ENCODE measurements at regions not wholly inside any gene's neighbourhood (a gene's known extent, or its start where the extent isn't known, plus 50 kb on each side); places are given as distances from the start of the nearest gene placed in this dataset.

DNA sequence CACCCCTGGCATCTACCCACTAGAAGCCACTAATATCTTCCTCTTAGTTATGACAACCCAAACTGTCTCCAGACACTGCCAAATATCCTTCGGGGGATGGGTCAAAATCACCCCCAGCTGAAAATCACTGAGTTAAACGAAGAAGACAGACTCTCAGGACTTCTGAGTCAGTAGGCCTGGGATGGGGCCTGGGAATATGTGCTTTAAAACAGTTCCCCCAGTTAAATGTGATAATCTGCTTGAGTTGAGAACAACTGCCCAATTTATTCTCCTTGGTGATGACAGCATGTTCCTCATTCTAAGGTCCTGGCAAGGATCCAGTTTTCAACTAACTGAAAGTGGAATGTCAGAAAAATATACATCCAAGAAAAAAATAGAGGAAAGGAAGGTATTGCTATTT lies 52.4 kb downstream of the CBLL2 start:
- DNase-seq (ENCODE audit: low read depth), result no peak

DNA sequence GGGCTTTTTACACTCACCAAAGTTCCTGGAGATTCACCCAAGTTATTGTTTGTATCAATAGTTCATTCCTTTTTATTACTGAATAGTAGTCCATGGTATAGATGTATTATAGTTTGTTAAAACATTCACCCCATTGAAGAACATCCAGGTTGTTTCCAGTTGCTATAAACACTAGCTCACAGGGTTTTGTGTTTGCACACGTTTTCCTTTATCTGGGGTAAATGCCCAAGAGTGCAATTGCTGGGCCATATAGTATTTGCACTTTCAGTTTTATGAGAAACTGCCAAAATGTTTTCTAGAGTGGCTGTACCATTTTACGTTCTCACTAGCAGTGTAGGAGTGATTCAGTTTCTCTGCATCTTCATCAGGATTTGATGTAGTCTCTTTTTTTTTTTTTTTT lies 57.1 kb downstream of the CBLL2 start:
- no peak for DNase-seq (ENCODE audit: low read depth)

DNA sequence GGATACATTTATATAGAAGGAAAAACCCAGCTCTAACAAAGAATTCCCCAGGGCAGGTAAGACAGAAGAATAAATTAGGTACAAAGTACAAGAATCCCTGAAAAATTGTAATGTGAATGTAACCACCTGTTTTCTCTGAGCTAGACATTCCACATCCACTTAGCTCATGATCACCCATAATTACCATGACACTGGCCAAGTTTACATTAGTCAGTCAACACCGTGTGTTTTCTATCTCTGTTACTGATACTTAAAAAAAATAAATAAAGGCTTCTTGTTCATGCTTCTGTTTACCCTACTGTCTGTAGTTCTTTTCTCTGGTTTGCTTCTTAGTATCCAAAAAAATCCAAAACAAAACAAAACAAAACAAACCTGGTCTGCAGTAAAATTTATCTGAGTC lies 66.0 kb downstream of the CBLL2 start:
- DNase-seq (ENCODE audit: low read depth), result no peak

DNA sequence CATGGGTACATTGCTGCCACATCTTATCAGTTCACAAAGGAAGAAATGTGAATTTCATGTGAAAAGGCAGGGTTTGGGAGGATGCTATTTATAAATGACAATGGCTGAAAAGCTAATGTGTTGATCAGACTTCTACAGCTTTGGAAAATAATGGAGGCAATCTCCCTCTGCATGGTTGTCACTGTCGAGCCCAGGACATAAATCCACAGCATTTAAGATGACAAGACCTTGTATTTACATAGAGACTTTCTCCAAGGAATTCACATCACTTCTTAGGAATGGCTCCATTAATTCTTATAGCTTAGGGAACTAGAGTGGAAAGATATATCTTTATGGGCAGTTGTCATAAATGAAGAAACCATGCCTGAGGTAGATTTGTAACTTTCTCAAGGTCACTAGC lies 66.7 kb downstream of the CBLL2 start:
- no peak for DNase-seq (ENCODE audit: low read depth)

DNA sequence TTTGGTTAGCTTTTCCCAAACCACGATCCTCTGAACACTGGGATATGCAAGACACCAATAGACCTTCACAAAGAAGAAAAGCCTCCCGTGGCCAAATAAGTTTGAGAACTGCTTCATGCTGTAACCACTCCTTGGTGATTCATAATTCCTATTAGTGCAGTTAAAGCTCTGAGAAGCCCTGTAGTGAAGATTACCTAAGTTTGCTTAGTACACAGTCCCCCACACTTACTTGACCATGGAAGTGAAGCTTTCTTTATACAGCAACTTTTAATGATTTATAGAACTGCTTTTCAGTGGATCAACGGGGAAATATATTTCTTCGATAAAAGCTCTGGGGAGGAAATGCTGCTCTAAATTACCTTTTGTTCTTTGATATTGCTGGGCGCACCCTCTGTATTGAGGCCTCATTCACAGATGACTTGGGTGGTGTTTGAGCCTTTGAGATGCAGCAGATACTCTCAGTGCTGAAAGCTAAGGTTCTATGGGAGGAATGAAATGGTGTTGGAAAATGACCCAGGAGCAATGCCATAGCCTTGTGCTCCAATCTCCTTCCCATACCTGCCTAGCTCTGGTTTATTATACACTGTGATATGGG lies 67.4 kb downstream of the CBLL2 start:
- no peak for DNase-seq (ENCODE audit: low read depth)

DNA sequence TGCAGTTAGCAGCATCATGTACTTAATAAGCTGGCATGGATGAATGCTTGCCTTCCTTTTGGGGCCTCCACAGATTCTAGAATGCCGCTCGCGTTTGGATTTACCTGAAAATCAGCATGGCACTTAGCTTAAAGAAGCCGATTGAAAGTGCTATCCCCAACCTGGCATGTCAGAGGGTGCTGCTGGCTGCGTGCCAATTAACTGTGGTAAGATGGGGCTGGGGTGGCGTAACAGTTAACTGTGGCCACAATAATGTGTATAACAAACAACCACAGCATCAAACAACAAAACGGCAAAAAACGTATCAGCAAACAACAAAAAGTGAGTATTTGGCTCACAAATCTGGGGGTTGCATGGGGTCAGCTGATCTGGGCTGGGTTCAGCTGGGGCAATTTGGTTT lies 70.5 kb downstream of the CBLL2 start:
- DNase-seq (ENCODE audit: low read depth), result no peak

DNA sequence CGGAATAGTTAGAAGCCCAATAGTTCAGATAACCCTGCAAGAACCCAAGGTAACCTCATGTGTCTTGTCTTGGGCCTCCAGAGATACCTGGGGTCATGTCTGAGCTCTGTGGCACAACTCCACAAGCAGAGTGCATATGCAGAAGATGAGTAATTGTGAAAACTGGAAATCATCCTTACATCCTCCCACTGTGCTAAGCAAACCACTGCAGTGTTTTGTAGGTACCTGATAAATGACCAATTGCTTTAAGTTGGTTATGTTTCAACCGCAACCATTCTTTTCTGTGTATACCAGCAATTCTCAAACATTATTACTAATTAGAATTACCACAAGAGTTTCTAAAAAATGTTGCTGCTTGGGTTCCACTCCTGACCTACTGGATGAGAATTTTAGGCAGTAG lies 73.2 kb downstream of the CBLL2 start:
- no peak for DNase-seq (ENCODE audit: low read depth)

DNA sequence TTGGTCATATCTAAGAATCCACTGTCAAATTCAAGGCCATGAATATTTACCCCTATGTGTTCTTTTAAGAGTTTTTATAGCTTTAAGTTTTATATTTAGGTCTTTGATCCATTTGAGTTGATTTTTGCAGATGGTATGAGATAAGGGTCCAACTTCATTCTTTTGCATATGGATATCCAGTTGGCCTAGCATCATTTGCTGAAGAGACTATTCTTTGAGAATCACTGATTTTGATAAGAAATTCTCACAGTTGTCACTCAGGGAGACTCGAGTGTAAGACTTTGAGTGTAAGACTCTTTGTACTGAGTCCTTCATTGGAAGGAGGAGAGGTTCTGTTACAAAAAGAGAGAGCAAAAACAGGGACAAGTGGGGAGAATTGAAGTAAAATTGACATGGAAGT lies 74.8 kb downstream of the CBLL2 start:
- no peak for DNase-seq (ENCODE audit: low read depth)

DNA sequence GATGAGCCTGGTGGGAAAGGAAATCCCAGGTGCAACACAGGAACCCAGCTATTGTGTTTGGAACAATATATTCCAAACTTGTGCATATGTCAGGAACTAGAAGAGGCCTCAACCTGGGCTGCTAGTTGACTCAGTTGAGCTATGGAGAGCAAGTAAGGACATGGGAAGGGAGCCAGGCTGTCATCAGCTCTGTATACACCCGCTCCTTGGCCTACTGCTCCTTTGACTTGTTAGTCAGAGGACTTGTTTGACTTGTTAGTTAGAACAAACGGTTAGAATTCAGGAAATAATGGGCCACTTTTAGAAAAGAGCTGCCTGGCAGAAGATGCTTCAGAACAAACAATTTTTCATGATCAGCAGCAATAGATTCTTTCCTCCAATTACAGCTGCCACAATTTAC lies 76.4 kb downstream of the CBLL2 start:
- no peak for DNase-seq (ENCODE audit: low read depth)

DNA sequence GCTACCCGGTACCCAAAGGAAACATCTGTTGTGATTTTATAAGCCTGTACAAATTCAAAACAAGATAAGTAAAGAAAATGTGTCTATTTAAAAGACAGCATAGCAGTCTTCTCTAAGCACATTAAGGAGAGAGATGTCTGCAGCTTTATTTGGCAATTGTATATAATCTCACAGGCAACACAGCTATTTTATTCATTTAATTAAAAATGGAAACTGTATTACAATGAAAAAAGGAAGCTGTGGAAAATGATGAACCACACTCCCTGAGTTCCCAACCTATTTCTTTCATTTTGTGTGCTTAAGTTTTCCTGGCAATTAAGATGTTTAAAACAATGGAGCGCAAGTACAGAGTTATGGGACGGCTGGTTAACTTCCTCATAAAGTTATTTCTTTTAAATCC lies 78.4 kb downstream of the CBLL2 start:
- no peak for DNase-seq (ENCODE audit: low read depth)

DNA sequence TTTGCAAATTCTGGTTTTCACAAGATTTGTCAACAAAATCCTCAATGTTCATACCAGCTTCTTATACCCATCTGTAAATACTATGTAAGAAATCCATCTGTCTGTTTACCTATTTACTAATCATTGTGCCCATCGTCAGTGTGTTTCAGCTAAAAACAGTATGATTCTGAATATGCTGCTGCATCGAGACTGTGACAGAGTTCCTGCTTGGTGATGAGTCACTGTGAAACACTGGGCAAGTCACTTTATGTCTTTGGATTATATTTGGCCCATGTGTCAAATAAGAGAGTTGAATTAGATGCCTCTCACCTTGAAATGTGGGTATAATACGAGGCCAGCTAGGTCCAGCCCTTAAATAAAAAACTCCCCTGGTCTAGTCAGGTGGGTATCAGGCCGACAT lies 79.3 kb downstream of the CBLL2 start:
- DNase-seq (ENCODE audit: low read depth), result no peak

DNA sequence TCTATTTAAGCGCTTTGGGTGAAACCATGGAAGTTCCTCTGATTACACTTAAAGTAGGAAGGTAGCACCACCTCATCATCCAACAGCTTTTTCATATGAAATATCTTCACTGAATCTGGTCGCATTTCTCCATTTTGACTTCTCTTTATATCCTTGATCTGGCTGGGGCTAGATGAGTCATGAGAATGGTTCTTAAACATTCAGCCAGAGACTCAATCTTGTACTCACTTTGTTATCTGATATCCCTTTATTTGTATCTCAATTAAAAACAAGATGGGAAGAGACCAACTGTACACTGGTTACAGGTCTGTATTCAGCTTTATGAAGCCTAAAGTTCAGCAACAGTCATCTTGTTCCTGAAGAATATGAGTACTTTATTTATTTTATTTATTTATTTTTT lies 84.9 kb downstream of the CBLL2 start:
- DNase-seq (ENCODE audit: low read depth), result no peak

DNA sequence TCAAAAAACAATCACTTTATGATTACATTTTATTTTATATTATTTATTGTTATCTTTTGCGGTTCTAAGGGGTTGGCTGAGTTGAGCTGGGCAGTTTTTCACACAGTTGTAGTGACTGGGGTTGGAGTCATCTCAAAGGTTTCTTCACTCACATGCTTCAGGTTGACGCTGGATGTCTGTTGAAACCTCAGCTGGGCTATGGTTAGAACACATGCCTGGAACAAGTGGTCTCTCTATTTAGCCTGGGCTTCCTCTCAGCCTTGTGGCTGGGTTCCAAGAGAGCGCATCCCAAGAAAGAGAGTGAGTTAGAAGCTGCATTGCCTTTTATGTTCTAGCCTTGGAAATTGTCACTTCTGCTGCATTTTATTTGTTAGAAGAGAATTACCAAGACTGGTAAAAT lies 87.4 kb downstream of the CBLL2 start:
- DNase-seq (ENCODE audit: low read depth), result no peak

DNA sequence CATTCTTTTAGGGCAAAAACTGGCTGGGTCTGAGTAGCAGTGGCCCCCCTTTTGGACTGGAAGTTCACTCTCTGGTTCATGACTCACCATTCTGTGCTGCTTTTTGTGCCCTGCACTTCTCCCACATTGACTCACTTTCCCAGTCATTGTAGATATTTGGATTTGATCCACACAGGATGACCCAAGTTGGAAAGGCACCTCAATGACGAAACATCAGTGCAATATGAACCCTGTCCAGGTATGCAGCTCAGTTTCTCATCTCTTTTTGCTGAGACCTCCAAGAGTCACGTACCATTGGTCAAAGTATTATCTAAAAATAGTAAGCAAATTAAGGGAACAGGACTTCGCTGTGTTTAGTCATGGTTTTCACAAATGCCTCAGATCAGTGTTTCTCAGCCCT lies 92.7 kb downstream of the CBLL2 start:
- DNase-seq (ENCODE audit: low read depth), result no peak

DNA sequence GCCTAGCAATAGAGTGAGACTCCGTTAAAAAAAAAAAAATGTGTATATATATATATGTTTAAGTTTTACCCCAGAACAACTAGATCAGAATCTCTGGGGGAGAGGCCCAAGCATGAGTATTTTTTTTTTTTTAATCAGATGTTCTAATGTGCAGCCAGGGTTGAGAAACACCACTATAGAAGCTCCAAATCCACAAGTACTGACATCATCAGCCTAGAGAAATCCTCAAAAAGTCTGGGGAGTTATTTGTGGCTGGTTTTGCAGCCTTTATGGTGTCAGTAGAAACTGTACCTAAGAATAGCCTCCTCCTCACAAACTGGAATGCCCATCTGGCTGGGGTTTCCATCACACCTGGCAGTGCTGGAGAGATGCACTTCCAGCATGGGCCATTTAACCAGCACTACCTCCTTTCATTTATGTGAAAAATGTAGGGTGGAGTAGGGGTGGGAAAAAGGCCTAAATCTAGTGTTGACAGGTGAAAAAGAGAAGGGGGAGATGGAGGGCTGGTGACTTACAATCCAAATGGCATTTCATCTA lies 93.5 kb downstream of the CBLL2 start:
- DNase-seq (ENCODE audit: low read depth), result no peak

DNA sequence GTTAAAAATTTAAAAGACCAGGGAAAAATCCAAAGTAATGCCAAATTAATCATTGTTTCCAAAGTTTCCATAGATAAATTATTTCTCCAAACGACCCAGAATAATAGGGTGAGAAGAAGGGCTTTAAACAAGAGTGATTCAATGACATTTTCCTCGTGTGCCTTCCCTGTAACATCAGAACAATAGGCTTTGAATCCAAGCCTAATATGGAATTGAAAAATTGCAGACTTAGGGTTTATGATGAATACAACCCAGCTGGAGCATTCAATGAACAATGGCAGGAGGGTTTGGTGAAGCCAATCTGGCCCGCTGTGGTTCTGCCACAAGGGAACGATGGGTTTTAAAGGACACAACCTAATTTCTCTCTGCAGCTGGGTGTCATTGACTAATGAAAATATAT lies 94.2 kb downstream of the CBLL2 start:
- DNase-seq (ENCODE audit: low read depth), result no peak

DNA sequence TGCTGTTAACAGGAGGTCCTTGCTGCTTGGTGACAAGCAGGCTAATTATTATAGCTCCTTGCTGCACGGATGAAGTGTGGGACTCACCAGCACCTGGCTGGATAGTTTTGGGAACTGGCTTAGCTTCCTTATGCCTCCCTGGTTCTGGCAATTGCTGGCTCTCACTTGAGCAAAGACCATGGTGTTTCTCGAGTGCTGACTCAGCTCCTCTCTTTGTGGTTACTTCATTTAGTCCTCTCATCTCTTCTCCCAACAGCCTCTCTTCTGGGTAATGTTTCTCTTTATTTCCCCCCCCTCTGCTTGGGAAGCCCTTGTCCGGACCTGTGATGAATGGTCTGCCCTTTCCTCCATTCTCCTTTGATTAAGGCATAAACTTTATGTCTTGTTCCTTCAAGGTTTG lies 100.4 kb downstream of the CBLL2 start:
- no peak for DNase-seq (ENCODE audit: low read depth)

DNA sequence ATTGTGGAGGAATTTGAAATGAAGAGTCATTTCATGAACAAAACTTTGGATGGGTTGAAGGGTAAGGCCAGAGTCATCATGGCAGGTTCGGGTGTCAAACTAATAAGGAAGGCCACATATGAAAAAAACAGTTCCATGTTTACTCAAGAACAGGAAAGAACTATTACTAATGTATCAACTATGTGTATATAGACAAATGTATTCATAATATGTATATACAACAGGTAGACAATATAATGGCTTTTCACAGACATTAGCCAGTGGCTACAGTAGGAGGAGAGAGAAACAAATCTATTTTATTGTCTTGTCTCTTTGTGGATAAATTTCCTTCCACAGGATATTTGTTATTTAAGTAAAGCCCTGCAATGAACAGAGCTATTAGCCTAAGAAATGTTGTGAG lies 101.1 kb downstream of the CBLL2 start:
- DNase-seq (ENCODE audit: low read depth), result no peak

DNA sequence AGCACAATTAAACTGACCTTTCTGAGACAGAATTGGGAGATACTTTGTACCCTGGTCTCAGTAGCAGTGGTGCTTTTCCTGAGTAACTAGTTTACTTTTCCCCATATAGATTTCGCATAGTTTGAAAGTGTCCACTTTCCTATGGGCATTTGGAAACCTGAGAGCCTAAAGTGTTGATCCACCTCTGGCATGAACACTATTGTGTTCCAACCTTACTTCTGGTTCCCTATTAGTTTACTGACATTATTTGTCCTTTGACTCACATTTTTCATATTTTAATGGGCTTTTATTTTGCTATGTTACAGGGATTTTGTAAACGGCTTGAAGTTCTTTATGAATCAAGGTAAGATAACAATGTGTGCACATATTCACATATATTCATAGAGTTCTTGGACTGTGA lies 103.7 kb downstream of the CBLL2 start:
- no peak for DNase-seq (ENCODE audit: low read depth)

DNA sequence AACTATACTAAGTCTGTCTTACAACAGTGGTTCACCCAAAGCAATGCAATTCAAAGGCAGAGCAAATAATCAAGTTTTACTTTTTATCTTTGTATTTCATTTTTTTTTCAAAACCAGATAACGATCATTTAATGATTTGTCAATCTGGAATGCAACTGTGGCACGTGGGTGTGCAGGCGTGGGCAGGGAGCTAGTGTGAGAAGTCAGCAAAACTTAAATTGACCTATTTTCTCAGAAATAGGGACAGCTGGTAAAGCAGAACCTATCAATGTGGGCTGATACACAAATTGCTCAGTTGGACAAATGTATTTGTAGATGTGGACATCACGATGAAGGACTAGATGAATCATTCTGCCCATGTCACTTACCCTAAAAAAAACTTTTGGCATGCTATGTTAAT lies 105.6 kb downstream of the CBLL2 start:
- no peak for DNase-seq (ENCODE audit: low read depth)

DNA sequence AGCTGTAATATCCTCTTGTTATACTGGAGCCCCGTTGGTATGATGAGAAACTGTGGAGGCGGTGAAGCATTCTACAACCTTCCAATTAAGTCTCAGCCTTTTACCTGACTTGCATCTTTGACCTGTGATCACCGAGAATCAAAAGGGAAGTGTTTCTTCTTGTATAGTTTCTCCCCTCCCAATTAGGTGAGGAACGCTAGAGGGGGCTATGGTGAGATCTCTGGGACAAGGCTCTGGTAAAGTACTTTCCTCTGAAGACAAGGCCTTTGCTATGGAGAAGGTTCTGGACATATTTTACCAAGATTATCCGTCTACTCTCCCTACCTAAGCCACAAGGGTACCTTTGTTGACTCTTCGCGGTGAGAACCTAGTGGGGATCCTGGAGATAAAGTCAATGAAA lies 111.3 kb downstream of the CBLL2 start:
- no peak for DNase-seq (ENCODE audit: low read depth)

DNA sequence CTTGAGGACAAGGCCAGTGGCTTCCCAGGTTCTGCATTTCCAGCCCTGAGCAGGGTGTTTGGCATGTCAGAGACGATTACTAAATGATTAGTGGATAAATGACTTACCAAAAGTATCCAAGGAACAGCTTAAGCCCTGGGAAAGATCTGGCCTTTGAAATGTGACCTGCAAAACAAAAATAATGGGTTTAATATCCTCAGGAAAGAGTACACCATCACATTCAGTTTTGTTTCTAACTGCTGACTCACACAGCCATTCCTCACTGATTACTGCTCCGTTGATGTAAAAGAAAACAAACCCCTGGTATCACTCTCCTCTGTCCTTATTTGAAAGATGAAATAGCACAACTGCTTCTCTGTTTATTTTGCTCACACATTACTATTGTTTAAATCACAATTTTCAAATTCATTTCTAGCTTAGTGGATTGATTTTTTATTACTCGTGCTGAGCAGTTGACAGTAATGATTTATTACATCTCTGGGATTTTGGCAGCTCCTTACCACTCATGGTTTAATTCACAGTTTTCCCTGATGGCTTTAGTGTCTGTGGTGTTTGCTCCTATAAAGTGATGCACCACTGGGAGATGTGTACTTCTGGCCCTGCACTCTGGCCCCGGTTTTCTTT lies 117.0 kb downstream of the CBLL2 start:
- DNase-seq (ENCODE audit: low read depth), result no peak

DNA sequence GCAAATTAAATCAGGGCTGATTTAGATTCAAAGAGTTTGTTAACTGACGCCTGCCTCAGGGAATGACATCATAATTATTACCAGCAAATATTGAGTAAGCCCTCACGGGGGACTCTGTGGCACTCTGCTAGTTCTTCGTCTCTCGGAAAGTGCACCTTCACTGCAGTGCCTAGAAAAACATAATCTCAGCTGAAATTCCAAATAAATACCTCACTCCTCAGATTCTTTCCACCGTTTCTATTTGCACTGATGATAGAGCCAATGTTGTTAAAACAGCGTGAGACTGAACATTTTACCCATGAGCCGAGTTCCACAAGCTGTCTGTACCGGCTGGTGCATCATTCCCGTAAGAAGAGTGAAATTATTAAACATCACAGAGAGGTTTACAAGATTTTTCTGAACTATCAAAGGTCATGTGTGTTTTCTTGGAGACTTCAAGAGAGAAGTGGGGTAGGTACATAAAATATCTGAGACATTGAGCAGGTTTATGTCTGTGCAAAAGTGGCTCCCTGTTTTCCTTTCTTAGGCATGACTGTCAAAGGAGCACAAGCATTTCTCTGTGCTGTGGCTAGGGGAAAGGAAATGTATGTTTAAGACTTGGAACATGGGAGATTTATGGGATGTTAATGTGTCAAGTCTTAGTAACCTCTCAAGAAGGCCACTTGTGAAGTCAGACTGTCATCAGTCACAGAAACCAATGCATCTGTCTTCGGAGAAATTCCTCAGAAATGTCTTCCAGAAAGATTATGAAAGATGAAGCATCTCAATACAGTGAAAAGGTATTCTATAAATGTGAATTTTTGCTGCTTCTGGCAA lies 119.6 kb downstream of the CBLL2 start:
- DNase-seq (ENCODE audit: low read depth), result no peak
